K562 (cell line): ENCODE measurements at regions not wholly inside any gene's neighbourhood (a gene's known extent, or its start where the extent isn't known, plus 50 kb on each side); places are given as distances from the start of the nearest gene placed in this dataset.

Source experiments
- RFX5 ChIP-seq: IDR thresholded peaks from 2 replicates; pipeline ENCODE4 v1.6.1; 2011; ENCODE audit warnings: low read depth, mild to moderate bottlenecking, improper control_type of control experiment, low read length
- TF ChIP-seq, protein P1 (sequence below), 3 experiments: IDR thresholded peaks in 2 of 3; conservative IDR thresholded peaks in 1 of 3; 2 replicates each; pipeline ENCODE4 v1.5.1; 2011 to 2012; ENCODE audit warnings: low read length in 3 of 3, mild to moderate bottlenecking in 3 of 3, control low read depth in 2 of 3, improper control_type of control experiment in 1 of 3, inconsistent platforms in 1 of 3, low read depth in 1 of 3, mixed read lengths in 1 of 3, moderate library complexity in 1 of 3; ENCODE audit not compliant: insufficient read depth in 2 of 3

DNA sequence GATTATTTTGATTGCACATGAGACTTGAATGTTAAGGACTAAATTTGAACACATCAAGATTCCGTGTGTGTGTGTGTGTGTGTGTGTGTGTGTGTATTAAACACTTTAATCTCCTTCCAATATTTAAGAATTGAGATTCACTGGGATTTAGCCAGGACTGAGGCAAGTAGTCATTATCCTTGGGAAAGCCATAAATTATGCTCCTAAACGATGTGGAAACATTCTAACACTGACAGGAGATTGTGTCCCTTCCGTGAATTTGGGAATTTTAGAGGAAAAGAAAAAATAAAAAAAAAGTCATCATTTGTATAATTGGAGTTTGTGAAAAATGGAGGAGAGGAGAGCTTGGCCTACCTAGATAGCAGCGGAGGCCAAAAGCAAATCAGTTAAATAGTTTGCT lies 212.9 kb downstream of the DUSP6 start:
- TF ChIP-seq RFX5, result no peak
- TF ChIP-seq, protein P1, sequence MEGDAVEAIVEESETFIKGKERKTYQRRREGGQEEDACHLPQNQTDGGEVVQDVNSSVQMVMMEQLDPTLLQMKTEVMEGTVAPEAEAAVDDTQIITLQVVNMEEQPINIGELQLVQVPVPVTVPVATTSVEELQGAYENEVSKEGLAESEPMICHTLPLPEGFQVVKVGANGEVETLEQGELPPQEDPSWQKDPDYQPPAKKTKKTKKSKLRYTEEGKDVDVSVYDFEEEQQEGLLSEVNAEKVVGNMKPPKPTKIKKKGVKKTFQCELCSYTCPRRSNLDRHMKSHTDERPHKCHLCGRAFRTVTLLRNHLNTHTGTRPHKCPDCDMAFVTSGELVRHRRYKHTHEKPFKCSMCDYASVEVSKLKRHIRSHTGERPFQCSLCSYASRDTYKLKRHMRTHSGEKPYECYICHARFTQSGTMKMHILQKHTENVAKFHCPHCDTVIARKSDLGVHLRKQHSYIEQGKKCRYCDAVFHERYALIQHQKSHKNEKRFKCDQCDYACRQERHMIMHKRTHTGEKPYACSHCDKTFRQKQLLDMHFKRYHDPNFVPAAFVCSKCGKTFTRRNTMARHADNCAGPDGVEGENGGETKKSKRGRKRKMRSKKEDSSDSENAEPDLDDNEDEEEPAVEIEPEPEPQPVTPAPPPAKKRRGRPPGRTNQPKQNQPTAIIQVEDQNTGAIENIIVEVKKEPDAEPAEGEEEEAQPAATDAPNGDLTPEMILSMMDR (IDR thresholded peaks at IDR 0.05 in 2 of 3, conservative IDR thresholded peaks at IDR 0.05 in 1 of 3; ENCODE audit: insufficient read depth in 2 of 3, low read depth in 1 of 3, low read length in 3 of 3), result no peak
